HG02642 (cell line): ENCODE measurements at regions not wholly inside any gene's neighbourhood (a gene's known extent, or its start where the extent isn't known, plus 50 kb on each side); places are given as distances from the start of the nearest gene placed in this dataset.

Source experiments
- ATAC-seq: cut with Tn5 transposase; IDR thresholded peaks from one replicate; pipeline ENCODE4 v1.9.1; 2021; ENCODE audit warnings: mild to moderate bottlenecking; ENCODE audit not compliant: unreplicated experiment, poor library complexity

DNA sequence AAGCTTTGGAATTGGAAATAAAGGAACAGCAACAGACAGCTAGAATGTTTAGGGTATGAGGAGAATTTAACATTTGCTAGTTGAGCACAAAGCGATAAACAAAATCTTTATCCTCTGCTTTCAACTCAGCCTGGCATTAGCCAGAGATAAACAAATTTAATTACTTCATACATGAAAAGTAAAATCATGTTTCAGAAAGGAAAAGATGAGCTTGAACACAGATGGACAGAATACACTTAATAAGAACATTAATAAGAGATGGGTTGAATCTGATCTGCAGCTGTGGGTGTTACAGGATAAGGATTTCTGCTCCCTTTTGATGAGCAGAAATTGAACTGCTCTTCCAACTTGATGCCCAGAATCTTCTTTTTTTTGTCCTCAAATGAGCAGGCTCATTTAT is 275.2 kb downstream of the CSNK1G3 start:
- ATAC-seq = no peak

DNA sequence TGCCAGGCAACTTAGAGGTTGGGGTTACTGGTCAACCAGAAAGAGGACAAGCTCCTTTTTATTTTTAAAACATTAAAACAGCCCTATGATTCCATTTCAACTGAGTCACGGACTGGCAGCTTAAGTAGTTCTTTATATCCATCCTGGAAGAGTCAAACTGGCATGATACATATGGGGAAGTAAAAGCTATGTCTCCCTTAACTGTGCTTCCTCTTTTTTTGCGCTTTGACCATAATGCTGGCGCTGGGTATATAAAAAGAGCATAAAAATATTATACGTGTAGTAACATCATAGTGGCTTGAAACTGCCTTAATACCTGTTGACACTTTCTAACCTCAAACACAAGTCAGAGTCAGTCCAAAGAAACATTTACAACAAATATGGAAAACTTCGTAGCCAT is 274.4 kb downstream of the CSNK1G3 start:
- no peak for ATAC-seq

DNA sequence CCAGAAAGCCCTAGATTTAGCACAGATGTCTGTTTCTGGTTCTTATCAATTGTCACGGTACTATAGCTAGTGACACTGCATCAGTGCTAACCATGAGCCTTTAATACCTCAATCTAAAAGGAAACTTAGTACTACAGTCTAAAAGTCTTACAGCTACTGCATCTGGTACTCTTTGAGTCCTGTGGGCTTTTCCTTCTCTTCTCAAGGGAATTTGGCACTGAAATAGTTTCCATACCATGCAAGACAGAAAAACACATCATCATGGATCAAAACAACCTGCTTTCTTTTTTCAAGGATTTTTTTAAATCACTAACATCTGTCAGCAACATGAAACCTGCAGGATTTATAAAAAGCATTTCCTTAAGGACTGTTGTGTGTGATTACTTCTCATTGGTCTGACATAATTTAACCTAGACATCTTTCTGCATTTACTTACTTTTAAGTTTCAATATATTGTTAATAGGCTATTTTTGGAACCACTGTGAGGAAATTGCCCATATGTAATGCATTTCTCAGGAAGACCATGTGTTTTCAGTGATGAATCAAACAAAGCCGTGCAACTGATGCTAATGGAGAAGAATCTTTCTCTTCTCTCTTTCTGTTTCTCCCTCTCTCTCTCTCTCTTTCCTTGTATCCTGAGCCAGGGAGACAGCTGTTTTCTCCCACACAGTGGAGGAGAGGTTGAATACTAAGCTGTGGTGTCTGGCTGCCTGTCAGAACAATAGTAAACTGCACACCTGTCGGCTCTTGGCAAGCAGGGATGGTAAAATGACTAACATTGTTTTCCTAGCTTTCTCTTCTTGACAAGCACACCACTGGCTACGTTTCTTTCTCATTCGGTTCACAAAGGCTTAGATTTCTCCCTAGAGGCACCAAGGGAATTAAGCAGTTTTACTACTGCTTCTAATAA is 273.4 kb downstream of the CSNK1G3 start:
- ATAC-seq = no peak

DNA sequence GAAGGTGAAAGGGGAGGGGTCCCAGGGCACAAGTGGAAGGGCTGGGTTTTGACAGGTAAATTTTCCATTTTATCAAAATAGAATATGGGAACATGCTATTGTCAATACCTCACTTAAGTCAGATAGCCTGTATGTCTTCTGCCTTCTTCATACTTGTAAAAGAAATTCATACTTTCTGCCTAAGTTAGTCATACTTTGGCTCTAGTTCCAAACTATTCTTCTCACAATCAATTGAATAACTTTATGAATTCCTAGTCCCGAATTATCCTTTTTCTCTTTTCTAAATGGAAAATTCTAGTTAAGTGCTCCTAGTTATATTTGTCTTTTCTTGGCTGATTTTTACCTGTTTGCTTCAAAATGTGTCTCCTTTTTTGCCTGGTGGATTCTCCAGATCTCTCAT is 271.4 kb downstream of the CSNK1G3 start:
- no peak for ATAC-seq

DNA sequence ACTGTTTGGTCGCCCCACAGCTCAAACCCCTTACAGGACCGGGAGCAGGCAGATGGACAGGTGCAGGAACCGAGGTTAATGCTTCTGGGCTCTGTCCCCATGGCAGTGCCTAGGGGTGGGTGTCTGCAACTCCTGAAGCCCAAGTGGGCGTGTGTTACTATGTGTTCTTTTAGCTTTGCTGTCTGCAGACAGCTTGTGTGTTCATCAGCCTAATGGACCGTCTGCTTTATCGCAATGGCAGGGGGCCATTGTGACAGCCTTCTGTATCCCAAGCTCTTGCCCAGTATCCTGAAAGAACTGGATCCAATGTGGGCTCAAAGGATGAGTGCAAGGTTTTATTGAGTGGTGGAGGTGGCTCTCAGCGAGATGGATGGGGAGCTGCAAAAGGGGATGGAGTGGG is 266.7 kb downstream of the CSNK1G3 start:
- no peak for ATAC-seq

DNA sequence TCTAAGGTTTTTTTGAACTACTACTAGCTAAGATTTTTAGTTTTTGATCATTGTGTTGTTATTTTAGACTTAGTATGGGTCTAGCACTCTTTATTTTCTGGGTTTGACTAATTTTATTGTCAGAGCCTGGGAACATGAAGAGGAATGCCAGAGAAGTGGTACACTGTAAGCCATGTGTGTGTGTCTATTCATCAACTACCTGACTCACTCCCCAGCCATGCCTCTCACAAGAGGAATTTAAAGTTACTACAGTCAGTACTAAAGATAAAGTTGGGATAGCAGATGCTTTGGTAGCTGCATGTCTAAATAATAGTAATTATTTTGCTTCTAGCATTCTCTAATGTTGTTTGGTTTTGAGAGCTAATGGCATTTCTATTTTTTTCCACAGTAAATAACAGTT is 264.8 kb downstream of the CSNK1G3 start:
- no peak for ATAC-seq

DNA sequence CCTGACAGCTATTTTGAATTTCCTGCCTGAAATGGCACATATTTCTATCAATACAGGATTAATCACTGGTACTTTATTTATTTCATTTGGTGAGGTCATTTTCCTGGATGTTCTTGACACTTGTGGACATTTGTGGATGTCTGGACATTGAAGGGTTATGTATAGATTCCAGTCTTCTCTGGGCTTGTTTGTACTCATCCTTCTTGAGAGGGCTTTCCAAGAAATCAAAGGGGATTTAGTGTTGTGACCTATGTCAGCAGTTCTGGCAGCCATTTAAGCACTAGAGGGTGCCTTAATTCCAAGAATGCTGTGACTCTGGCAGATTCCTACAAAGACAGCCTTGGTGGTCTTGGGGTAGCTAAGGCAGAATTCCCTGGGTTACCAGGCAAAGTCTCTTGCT is 259.7 kb downstream of the CSNK1G3 start:
- no peak for ATAC-seq

DNA sequence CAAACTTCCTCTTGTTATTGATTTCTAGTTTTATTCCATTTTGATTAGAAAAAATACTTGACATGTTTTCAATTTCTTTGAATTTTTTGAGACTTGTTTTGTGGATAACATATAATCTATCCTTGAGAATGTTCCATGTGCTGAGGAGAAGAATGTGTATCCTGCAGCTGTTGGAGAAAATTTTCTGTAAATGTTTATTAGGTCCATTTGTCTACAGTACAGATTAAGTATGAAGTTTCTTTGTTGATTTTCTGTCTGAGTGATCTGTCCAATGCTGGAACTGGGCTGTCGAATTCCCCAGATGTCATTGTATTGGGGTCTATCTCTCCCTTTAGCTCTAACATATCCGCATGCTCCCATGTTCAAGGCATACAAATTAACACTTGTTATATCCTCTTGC is 251.2 kb downstream of the CSNK1G3 start:
- ATAC-seq = no peak

DNA sequence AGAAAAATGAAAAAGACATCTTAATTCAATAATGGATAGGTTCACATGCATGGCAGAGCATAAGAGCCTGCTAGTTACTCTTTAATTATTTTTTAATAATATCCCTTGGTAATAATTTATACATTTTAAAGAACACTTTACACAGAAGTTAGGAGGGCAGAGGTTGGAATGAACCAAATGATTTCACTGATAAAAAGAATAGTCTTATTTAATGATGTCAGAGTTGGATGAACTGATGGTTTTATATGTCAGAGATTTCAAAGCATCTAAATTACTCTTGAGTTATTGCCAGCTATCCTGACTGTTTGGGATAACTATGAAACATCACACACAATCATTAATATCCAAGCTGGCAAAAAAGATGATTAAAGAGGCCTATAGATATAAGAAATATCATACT is 244.8 kb downstream of the CSNK1G3 start:
- ATAC-seq = no peak

DNA sequence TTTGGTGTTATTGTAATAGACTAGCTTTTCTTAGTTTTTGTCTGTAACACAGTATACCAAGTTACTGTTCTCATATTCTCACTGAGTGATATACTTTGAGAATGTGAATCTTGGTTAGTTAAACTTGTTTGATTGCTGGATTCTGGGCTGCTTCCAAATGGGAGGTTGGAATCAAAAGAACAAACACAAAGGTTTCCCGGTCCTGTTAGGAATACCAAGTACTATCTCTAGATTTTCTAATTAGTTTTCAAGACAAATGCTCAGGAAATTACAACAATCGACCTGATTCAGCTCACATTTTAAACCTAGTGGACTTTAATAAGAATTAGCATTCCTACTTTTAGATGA is 244.3 kb downstream of the CSNK1G3 start:
- ATAC-seq = no peak

DNA sequence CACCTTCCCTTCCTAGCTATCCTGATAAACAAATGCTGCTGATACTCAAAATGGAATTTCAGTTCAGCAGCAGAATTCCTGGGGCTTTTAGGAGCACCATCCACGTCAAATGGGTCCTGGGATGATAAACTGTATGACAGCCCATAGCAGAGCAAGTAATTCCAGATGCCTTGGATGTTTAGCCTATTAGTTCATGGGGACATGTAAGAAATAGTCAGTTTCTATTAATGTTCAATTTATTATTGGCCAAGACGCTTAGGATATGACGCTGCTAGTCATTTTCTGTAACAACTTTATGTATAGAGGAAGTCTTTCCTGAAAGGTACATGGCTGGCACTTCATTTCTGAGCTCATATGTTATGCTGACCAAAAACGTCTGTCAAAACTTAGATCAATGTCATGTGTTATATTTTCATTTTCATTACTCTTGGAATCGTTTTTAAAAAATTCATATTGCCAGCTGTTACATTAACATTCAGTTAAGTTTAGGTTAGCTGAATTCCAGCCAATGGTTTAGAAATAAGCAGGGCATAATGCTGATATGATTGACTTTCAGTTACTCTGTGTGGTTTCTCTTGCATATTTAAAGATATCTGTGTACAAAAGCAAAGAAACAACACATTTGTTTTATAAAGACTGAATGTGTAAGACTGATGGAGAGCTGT is 243.8 kb downstream of the CSNK1G3 start:
- no peak for ATAC-seq

DNA sequence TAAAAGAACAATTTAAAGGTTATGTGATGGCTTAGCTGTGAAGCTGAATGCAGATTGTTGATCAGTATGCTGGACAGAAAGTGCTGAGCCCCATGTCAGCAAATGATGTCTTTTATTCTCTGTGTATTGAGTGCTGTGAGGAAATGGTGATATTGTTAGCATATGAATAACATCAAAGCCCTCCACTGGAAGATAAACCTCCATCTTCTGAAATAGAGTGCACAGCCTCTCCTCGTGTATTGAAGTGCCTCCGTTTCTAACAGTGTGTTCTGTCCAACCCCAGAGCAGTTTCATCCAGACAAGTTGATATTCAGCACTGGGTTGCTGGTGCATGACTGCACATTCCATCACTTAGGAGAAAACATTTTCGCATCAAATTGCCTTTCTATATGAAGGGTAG is 242.9 kb downstream of the CSNK1G3 start:
- no peak for ATAC-seq

DNA sequence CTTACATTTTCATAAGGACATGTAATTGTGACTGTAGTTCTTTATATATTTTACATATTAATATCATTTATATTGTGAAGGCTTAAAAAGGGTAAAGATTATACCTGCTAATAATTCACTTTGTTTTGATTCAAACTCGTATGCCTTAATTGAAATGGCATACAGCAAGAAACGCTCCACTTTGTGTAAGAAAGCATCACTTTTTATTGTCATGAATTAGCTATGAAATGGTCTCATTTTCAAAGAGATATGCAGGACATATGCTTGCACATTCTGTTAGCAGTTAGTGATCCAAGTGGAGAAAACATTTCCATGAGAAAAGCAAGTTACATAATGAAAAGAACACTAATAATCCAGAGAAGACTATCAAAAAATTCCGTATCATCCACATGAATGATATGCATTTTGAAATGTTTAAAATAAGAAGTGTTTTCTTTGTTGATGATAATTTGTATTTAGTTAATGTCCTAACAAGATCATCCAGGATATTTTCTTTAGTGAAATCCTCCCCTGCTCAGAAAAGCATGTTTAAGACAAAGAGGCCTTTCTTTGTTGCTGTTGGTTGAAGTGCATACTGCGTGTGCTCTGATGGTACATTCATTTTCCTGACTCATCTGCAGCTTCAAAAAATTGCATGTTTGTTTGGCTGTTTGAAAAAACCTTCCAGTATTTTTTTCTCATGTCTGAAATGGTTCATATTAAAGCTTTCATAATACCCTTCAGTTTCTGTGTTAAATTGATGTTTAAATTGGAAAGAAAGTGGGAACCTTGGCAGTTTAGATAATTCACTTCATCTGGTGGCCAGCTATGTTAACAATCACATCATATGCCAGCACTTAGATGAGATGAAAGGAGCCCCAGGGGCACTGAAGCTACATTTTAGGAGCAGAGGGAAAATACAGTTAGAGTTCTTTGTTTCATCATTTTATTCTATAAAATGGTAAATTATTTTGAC is 242.2 kb downstream of the CSNK1G3 start:
- ATAC-seq = no peak

DNA sequence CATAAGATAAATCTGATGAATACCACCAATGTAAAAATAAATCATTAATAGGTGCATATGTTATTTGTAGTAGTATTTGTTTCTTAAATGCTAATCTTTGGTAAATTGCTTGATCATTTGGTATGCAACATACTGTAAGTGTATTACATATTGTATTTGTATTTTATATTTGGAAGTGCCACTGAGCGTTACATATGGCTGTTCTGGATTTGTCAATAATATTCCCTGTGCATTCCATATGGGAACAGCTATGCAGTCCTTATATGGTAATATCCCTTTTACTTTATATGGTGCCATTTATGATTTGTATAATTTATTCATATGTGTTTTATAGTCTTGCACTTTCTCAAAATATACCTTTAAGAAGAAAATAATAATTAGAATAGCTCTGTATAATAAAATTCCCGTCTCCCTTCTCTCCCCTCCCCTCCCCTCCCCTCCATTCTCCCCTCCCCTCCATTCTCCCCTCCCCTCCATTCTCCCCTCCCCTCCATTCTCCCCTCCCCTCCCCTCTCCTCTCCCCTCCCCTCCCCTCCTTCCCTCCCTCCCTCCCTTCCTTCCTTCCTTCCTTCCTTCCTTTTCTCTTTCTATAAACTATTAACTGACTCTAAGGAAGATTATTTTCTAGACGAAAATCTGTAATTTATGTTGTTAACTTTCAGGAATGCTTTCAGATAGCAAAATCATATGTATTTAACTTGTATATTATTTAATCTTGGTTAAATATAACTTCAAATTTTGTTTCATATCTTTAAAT is 241.4 kb downstream of the CSNK1G3 start:
- no peak for ATAC-seq

DNA sequence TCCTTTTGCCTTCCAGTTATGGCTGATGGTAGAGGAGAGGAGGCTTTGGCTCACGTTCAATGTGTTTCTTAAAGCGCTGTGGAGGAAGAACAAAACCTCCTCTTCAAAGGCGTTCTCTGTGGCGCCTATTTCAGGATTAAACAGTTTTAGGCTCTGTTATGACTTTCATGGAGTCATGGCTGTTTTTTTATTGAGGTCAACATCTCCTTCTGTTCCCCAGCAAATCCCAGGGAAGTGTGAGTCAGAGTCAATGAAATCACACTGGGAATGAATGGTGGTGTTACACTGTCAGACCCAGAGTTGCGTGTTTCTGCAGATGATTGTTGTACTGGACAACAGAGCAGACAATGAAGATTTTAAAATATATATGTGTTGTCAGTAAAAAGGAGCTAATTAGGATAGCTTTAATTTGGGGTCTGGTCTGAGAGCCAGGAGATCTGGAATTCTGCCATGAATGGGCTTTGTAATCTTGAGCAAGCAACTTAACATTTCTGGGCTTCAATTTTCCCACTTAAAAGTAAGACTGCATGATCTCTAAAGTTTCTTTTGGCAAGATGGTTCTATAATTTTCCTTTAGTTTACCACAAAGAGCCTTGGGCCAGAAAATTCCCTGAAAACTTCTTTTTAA is 240.7 kb downstream of the CSNK1G3 start:
- no peak for ATAC-seq

DNA sequence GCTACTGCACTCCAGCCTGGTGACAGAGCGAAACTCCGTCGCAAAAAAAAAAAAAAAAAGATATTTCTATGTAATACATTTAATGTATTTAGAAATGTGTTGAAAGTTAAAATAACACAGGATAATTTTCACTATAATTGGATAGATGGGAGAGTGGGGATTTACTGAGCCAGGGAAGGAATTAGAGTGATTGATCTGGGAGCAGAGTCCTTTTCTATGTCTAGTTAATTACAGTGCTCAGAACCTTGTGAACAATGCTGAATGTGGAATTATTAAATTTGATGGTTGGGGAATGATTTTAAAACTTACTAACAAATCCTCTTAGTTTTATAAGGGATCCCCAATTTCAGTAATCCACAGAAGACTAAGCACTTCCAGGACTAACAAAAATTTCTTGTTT is 239.7 kb downstream of the CSNK1G3 start:
- ATAC-seq = no peak

DNA sequence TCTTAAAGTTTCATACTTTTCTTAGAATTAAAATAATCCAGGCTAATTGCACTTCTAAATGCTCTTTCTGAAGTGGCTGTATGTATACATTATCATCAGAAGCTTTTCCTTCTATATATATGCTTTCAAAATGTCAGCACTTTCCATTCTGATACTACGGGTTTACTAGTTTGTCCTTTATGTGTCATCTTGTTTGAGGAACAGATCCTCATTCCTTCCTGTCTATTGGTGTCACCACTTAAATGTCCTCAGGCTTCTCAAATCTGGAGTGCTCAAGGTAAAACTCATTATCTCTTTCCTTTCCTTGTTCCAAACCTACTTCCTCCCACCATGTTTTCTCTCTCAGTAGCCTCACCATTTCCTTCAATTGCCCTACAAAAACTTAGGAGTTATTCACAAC is 236.3 kb downstream of the CSNK1G3 start:
- no peak for ATAC-seq

DNA sequence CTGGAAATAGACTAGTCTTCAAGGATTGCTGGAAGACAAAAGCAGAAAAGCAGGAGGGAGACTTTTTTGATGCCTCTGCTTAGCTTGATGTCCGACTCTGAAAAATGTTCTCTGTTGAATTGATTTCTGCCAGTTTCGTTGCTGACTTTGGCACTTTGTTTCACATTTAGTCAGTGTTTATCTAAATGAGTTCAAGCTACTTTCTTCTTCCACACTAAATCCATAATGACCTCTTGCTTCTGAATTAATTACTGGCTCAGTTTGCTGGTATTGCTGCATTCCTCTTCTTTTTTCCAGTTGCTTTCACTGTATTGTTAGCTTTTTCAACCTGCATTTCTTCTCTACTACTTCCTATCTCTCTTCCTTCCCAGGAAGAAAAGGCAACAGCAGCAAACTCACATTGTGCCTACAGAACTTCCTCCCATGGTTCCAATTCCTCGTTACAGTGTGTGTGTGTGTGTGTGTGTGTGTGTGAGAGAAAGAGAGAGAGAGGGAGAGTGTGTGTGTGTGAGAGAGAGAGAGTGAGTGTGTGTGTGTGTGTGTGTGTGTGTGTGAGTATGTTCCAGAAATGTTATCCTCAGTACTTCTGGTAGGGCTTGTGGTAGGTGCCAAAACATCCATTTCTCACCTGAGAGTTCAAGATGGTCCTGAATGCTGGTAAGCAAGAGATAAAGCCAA is 234.8 kb downstream of the CSNK1G3 start:
- ATAC-seq = no peak

DNA sequence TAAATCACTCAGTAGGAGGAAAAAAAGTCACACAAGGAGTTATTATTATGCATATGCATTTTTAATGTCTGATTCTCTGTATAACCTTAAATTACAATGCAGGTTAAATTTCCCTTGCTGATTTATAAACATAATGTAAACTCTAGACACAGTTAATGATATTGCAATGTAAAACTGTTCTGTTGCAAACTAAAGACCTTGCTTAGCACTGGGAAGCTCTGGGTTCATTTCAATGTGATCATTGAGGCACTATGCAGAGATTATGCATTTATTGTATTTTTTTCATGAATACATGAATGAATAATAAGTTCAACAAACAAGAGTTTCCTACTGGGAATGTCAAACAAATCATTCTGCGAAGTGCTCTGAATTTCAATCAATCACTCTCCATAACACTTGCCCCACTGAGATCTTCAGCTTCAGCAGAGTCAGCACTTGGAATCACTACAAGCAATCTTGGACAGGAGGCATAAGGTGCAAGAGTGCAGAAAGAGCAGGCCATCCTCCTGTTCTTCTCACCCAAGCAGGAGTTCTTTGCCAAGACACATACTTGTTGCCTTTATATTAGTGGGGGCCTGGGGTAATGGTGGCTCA is 232.1 kb downstream of the CSNK1G3 start:
- no peak for ATAC-seq
